ENCODE measurements at regions not wholly inside any gene's neighbourhood (a gene's known extent, or its start where the extent isn't known, plus 50 kb on each side); places are given as distances from the start of the nearest gene placed in this dataset.

- TF ChIP-seq CTCF (IDR thresholded peaks at IDR 0.05; ENCODE audit: extremely low read depth in 1 of 2, insufficient read depth in 1 of 2, low read depth in 1 of 2, low read length in 2 of 2), result no peak
- no peak for TF ChIP-seq EZH2 (IDR thresholded peaks at IDR 0.05; ENCODE audit: borderline replicate concordance, low read depth, low read length, severe bottlenecking)
- TF ChIP-seq POLR2A (IDR thresholded peaks at IDR 0.05; ENCODE audit: low read depth, low read length), result no peak
- TF ChIP-seq POLR2AphosphoS5 (IDR thresholded peaks at IDR 0.05; ENCODE audit: insufficient read depth, low read depth, low read length), result no peak
- no peak for TF ChIP-seq MAX (IDR thresholded peaks at IDR 0.05; ENCODE audit: insufficient read depth, insufficient read length)
- no peak for TF ChIP-seq JUN (IDR thresholded peaks at IDR 0.05; ENCODE audit: borderline replicate concordance, insufficient read depth, insufficient read length, low read depth)
- no peak for TF ChIP-seq GATA2 (IDR thresholded peaks at IDR 0.05; ENCODE audit: insufficient read depth, insufficient read length, low read depth, low read length)
- no peak for TF ChIP-seq MYC (IDR thresholded peaks at IDR 0.05; ENCODE audit: low read depth, low read length)
Observed at GRCh38 chr2:56624181-56624580, 440.4 kb downstream of the CCDC85A start.

All from endothelial cell of umbilical vein (primary cell).